GM20431 (cell line): ENCODE measurements at regions not wholly inside any gene's neighbourhood (a gene's known extent, or its start where the extent isn't known, plus 50 kb on each side); places are given as distances from the start of the nearest gene placed in this dataset.

ENCODE experiments used
- in situ Hi-C: fragments of 300-500 bp; cut with MseI, MboI; formaldehyde crosslinking; loops from one replicate; pipeline ENCODE4 v1.15.0; 2020; ENCODE audit warnings: low sequenced_read_pairs; ENCODE audit not compliant: unreplicated experiment

GRCh38 chr4:112970903-112971302 is 78.5 kb upstream of the ANK2 start:
- in situ Hi-C loops = no loop called here

GRCh38 chr4:112973750-112974251 is 75.7 kb upstream of the ANK2 start:
- in situ Hi-C loops = no loop called here

GRCh38 chr4:112975567-112976355 is 73.7 kb upstream of the ANK2 start:
- in situ Hi-C loops = no loop called here

GRCh38 chr4:112978691-112979472 is 70.6 kb upstream of the ANK2 start:
- in situ Hi-C loops = no loop called here

- in situ Hi-C loops = no loop called here
Measured at GRCh38 chr4:112979881-112980421, 69.5 kb upstream of the ANK2 start.

DNA sequence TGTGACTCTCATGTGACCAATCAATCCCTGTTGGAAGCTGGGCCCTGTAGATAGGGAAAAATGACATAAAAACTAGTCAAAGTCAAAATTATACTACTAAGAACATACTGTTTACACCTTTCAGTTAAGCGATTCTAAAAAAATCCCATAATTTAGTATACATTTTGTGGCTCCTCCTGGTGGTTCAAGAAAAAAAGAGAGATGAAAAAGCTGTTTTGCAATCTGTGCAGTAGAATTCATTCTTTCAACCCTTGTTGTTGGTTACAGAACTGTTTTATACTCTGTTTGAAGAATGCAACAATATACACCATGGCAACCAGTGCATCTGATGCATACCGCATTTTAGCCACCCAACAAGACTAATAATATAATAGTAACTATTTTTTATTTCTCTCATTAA is 66.8 kb upstream of the ANK2 start:
- in situ Hi-C loops = no loop called here

GRCh38 chr4:112994732-112995464 is 54.6 kb upstream of the ANK2 start:
- in situ Hi-C loops = no loop called here
